Right forelimb (tissue), 1 donor: ENCODE measurements at regions not wholly inside any gene's neighbourhood (a gene's known extent, or its start where the extent isn't known, plus 50 kb on each side); places are given as distances from the start of the nearest gene placed in this dataset.
A peak's percentile ranks its signal among the peaks of the same experiment; 100 is the strongest.
"Not testable (repeated sequence)": the region's sequence is repeated elsewhere in the genome, so short reads cannot be mapped to it uniquely, and the experiment has no call there.

ENCODE experiments used
- DNase-seq: peaks from one replicate; pipeline ENCODE4 v3.0.0-alpha.2; 2018

DNA sequence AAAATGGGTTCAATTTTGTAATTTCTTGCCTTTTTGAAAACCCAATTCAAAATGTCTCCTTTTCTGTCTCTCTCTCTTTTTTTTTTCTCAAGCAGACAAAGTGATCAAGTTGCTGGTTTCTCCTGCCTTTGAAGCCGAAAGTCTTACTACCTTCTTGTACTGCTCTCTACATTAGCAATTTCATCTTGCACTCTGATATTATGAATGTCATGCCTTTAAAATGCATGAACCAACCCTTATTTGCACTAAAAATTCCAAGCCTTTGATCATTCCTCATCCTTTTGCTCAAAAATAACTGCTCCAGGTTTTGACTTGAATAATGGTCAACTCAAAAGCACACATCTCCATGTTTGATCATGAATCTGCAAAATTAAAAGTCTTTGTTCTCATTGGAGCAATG is 125.2 kb downstream of the CETN3 start:
- no peak for DNase-seq

DNA sequence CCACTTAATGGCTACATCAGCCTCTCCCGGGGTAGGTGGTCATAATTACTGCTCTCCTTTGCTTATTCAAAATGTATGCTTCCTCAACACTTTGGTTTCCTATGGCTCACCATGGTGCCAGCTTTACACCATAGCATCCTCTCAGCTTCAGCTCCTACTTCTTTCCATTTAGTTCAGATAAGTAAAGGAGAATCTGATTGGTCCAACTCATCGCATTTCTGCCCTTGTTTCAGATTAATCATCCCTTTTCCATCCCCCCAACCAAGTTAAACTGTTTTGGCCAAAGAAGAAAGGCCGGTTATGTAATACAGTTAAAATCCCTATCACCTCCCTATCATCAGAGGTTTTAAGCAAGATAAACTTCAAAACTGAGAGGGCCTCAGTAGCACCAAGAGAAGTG is 130.5 kb downstream of the CETN3 start:
- DNase-seq, result no peak

GRCh38 chr5:90274216-90274615 is 135.3 kb downstream of the CETN3 start:
- no peak for DNase-seq

- DNase-seq, result no peak
Measured at GRCh38 chr5:90267646-90268045, 141.9 kb downstream of the CETN3 start.

- no peak for DNase-seq
Measured at GRCh38 chr5:90265545-90265857, 144.1 kb downstream of the CETN3 start.

DNA sequence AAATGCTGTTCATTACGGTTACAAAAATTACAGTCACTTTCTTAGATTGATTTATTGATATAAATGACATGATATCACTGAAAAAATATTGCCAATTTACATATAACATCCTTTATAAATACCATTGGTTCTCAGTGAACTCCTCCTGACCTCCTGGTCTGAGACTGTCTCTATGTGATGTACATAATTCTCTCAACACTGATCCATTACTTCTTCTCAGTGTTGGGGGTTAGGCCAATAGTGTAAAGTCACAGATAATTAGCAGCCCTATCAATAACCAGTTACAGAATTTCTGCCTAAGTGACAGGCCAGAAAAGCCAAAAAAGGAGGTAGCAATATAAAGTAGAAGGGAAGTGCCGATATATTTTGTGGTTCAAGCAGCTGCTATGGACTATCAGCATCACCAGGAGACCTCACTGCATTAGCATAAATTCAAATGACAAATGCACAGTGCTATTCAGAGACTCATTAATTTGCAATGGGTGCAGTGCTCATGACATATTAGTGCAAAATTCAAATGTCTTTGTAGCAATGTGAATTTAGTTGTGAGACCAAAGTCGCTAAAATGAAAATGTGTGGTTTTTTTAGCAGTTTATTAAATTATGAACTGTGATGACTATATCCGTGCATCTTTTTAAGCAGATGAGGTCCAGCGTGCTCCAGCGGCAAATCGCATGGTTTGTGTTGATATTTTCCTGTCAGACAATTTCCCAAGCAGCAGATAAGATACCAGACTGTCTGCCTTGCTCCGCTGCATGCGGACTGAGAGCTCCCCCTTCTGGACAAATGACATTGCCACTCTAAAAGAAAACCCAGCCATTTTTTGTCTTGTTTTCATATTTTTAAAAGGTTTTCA is 144.6 kb downstream of the CETN3 start:
- DNase-seq, result peak; percentile 79

DNA sequence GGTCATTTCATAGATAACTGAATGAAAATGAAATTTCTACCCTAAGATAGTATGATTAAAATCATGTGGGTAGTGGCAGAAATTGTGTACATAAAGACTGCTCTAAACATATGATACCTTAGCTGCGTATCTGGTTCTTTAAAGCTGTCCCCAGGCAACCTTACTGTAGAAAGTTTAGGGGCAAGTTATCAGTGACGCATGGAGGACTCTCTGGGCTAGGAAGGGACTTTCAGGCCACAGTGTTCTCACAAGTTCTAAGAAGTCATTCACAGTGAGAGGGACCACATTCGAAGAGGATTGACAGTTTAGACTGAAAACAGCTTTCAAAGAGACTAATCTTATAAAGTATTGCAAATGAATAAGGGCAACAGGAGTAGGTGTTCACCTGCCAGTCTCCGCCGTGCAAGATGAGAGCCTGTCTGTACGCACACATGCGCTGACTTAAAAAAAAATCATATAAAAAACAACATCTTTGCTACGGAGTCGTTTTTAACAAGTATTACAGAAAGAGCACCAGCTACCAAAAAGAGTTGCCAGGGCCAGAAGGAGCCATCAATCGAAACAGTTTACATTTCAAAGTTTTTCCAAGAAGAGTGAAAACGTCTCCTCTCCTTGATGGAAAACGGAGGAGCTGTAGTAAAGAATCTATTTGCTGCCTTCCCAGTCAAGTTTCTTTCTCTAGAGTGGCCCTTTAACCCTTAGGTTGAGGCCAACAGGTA is 146.3 kb downstream of the CETN3 start:
- DNase-seq, result no peak

GRCh38 chr5:90251447-90251846 is 158.1 kb downstream of the CETN3 start:
- DNase-seq, result no peak

GRCh38 chr5:90248640-90249039 is 160.9 kb downstream of the CETN3 start:
- no peak for DNase-seq

- DNase-seq, result not testable (repeated sequence)
Measured at GRCh38 chr5:90243848-90244247, 165.7 kb downstream of the CETN3 start.

DNA sequence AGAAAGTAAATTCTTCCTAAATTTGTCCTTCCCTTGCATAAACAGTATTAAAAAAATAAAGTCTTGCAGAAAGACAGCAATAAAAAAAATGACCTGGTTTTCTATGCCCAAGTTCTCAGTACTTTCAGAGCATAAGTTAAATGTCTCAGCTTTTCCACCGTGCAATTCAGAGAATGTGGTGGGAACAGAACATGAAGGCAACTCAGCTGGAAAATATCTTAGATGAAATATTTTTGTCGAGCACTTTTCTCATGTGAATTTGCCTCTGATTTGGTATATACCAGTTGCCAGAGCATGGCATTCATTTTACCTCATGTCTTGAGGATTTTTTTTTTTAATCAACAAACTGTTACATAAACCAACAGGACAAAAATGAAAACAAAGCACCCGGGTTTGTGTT is 176.1 kb downstream of the CETN3 start:
- DNase-seq, result no peak

- no peak for DNase-seq
Measured at GRCh38 chr5:90231688-90232087, 177.9 kb downstream of the CETN3 start.

DNA sequence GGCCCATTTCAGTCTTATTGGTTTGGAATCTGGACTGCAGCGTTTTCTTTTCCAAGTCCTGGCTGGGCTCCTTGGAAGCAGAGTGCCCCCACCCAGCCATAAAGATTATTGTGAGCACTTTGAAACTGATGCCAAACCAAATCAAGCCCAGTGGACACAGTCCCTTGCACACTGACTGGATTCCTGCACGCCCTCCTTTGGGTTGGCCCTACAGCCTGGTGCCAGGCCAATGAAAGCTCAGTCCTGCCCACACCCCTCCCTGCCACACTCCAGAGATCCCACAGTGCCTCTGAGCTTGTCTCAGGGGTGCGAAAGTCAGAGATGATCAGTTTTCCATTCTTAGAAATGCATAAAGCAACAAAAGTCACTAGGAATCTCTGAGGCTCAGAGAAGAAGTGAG is 181.9 kb downstream of the CETN3 start:
- DNase-seq, result peak; percentile 45

DNA sequence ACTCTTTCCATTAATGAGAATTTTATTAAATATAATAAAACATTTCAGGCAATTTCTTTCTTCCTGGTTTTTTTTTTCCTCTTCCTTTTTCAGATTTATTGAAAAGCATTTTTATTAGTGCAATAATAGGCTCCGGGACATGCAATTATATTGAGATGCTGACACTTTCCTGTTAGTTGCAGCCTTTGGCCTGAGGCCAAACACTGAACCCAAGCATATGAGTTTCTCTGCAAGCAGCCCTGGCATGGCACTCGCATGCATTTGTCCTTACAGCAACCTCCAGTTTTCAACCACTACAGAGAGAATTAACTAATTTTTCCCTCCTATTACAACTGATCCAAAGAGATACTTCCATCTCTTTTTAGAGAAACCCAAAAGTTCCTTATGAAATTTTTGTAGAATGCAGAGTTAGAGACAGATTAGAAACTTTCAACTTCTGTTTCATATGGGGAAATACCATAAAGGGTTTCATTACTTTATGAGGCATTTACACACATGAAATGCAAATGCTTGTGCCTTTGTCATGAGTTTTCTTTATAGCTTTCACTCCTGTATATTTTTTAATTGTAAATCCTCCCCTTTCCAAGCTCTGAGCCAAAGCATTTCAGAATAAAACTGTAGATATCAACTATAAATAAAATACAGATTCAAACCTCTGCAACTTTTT is 183.0 kb downstream of the CETN3 start:
- DNase-seq, result no peak

- DNase-seq, result no peak
Measured at GRCh38 chr5:90224342-90224741, 185.2 kb downstream of the CETN3 start.

GRCh38 chr5:90223756-90224155 is 185.8 kb downstream of the CETN3 start:
- no peak for DNase-seq

- DNase-seq, result no peak
Measured at GRCh38 chr5:90221951-90222350, 187.6 kb downstream of the CETN3 start.

- DNase-seq, result no peak
Measured at GRCh38 chr5:90220554-90220953, 189.0 kb downstream of the CETN3 start.

- no peak for DNase-seq
Measured at GRCh38 chr5:90214991-90215390, 194.6 kb downstream of the CETN3 start.

GRCh38 chr5:90208323-90208722 is 201.2 kb downstream of the CETN3 start:
- DNase-seq, result not testable (repeated sequence)

GRCh38 chr5:90201923-90202322 is 207.6 kb downstream of the CETN3 start:
- no peak for DNase-seq

- DNase-seq, result no peak
Measured at GRCh38 chr5:90193185-90193822, 216.3 kb downstream of the CETN3 start.

- DNase-seq, result no peak
Measured at GRCh38 chr5:90191352-90192045, 218.1 kb downstream of the CETN3 start.
